Inflammatory macrophage treated with lipopolysaccharide for 1 hour (primary cell): ENCODE measurements at regions not wholly inside any gene's neighbourhood (a gene's known extent, or its start where the extent isn't known, plus 50 kb on each side); places are given as distances from the start of the nearest gene placed in this dataset.

ENCODE experiments used
- DNase-seq, 2 donors: peaks; one replicate each; pipeline ENCODE4 v3.0.0-alpha.2; 2020 to 2022

DNA sequence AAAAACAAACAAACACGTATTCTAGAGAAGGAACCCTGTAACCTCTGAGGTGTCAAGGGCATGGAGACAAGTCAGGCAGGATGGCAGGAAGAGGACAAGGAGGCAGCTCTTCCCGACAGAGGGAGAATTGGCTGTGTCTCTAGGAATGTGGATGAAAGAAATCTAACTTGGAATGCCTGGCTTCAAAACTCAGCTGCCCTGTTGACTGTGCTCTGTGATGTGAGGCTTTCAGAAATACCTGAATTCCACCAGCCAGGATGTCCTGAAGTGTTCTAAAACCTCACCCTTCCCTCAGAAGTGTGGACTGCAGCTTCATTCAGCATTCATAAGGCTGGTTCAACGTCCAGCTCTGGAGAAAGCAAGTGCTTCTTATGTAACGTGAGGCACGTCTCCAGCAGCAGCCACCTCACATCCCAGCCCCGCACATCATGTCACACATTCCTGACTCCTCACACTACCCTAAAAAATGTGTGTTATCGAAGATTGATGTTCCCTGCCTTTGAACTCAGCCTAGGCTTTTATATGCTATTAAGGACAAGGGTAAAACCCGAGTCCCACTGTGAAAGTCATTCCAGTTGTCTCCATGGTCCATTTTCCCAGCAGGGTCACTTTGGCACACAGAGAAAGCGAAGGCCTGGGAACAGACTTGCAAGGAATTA lies 398.9 kb downstream of the ETS1 start:
- DNase-seq: no peak

DNA sequence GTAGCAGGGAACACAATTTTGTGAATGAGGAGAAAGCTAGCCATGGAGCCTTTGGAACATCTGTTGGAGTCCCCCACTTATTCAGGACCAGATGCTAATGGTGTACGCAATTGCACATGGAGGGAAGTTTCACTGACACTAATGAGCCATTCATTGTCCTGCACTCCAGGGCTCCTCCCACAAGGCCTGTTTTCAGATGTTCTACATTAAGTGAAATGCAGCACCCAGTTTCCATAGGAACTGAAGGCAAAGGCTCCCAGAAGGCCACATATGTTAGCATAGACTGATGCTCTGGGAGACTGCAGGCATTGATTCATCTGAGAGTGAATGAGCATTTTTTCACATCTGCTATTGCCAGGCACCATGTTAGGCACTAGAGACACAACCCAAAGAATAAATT lies 399.5 kb downstream of the ETS1 start:
- DNase-seq: no peak

DNA sequence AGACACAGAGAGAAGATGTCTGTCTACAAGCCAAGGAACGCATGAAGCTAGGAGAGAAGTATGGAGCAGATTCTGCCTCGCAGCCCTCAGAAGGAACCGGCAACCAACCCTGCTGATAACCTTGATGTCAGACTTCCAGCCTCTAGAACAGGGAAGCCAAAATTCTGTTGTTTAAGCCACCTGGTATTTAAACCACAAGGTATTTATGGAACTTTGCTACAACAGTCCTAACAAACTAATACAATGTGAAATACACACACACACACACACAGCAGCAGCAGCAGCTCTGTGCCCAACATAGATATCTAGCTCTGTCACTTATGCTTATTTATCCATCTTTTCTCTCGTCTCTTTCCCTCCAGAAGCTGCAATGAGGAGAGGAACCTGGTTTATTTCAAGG lies 400.0 kb downstream of the ETS1 start:
- DNase-seq: no peak

DNA sequence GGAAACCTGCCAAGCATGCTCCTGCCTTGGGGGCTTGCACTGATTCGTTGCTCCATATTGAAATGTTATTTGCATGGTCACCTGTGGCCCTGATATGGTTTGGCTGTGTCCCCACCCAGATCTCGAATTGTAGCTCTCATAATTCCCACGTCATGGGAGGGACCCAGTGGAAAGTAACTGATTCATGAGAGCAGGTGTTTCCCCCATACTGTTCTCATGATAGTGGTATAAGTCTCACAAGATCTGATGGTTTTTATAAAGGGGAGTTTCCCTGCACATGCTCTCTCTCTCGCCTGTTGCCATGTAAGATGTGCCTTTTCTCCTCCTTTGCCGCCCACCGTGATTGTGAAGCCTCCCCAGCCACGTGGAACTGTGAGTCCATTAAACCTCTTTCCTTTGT lies 402.4 kb downstream of the ETS1 start:
- no peak for DNase-seq

DNA sequence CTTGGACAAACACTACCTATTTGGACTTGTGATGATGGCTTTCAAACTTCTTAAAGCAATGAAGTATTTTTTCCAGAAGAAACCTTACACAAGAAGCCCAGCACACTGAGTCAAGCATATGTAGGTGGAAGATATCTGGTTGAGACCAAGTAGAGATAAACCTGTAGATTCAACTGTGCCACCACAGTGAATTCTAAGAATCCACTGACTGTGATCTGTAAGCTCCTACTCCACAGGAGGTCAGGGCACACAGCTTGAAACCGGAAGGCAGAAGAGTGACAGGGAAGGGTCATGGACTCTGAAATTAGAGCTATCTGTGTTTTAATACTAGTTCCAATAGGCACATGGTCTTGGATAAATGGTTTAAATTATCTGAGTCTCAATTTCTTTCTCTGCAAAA lies 404.5 kb downstream of the ETS1 start:
- no peak for DNase-seq

DNA sequence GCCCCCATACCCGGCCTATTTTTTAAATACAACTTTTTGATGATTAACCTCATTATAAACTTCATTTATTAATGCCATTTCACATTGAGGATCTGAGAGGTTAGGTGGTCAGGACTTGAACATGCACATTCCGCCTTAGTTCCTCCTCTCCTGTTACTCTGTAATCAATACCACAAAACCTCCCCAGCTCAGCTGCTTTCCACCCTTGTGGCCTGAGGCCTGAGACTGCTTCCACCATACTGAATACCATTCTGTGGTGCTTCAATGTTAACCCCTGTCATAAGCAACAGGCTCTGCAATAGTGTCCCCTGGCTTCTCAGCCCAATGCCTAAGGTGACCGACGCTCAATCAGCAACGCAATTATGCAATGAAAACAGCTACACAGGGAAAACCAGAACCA lies 405.4 kb downstream of the ETS1 start:
- no peak for DNase-seq

DNA sequence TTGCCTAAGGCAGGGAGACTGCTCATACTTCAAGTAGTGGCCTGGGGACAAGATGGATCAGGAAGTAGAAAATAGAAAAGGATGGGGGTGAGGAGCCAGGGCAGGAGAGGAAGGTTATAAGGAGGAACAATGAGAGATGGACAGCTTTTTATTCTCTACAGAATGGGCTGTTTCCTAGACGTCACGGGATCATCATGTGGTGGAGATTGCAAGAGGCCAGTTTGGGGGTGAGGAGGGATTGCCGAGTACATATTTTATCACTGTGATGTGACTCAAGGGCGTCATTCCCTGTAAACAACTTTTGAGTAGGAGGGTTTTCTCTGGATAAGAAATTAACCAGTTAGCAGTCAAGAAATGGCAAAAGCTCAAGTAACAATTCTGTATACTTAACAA lies 406.3 kb downstream of the ETS1 start:
- DNase-seq: no peak

DNA sequence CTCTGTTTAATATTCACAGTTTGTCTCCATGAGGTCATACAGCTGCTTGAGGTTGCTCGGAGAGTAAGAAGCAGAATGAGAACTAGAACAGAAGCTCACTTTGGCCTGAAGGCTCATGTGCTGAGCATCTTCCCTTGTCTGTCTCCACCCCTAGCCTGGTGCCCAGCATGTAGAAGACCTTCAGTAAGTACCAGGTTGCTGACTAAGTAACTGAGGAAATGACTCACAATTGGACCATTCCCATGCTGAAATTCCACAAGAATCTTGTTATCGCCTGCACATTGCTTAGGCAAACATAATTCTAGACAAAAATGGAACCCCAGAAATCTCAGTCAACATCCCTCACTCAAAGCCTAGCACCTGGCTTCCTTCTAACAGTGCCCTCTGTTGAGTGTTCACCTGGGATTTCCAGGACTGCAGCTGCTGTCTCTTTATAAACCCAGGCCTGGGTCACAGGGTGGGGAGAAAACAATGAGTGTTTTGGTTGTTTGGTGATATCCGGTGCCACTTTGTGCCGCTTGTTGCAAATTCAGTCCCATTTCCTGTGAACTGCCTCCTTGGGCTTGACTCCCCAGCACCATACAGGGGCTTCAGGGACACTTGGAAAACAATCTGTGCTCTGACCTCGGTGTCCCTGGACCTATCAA lies 406.8 kb downstream of the ETS1 start:
- no peak for DNase-seq

DNA sequence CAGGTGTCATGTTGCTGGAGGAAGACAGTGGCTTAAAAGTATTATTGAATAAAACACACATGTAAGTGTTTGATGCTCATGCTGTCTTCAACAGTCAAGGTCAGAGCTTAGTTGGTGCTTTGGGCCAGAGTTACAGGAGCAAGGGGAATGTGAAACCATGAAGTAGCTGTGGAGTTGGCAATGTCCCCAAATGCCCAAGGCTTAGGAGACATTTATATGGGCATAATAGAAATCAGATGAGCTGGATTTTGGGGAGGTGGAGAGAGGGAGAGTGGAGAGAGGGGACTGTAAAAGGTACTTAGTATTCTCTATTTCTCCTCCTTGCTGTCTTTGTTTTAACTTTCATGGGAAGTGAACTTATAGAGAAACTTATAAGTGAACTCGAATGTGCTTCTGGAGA lies 407.8 kb downstream of the ETS1 start:
- DNase-seq: no peak

DNA sequence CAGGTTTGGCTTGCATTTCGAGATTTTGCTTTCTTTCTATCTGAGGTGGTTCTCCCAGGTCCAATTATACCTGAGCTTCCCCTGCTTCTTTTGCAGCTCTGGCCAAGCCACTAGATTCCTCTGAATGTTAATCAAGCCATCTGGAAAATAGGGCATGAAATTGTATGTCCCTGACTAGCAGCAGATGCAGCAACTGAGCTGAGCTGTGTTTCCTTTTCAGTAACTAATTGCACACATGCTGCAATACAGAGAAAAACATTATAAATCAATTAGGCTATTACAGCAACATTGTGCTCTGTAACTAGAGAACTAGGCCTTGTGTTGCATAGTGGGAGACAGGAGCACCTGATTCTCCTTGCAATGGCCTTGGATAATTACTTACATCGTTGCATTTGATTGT lies 408.3 kb downstream of the ETS1 start:
- DNase-seq: no peak

DNA sequence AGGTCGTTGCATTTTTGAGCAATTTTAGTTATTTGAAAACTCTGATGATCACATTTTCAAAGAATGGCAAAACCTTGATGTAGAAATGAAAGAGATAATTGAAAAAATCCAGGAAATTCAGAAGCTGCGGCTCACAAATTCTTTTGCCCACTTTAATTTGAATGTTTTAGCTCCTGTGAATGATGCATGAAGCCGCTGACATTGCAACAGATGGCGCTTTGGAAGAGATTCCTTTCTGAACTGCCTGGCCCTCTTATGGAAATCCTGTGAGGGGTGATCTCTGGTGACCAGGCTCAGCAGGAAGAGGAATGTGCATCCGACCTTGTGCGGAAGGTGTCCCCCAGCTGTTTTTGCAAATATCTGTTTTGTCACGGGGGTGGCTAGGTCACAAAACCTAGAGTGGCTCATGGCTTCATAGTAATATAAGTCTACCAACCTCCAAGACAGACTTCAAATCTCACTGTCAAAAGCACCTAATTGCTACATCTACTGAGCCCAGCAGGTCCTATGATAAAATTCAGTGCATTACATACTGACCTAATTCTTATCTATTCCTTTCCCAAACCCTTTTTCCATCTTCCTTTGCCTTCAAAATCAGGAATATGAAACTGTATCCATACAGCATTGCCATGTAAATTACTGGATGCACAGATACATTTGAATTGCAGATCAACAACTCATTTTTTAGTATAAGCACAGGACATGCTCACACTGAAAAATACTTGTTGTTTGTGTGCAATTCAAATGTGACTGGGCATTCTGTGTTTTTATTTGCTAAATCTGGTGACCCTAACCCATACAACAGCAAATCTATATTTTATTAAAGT lies 412.7 kb downstream of the ETS1 start:
- no peak for DNase-seq

DNA sequence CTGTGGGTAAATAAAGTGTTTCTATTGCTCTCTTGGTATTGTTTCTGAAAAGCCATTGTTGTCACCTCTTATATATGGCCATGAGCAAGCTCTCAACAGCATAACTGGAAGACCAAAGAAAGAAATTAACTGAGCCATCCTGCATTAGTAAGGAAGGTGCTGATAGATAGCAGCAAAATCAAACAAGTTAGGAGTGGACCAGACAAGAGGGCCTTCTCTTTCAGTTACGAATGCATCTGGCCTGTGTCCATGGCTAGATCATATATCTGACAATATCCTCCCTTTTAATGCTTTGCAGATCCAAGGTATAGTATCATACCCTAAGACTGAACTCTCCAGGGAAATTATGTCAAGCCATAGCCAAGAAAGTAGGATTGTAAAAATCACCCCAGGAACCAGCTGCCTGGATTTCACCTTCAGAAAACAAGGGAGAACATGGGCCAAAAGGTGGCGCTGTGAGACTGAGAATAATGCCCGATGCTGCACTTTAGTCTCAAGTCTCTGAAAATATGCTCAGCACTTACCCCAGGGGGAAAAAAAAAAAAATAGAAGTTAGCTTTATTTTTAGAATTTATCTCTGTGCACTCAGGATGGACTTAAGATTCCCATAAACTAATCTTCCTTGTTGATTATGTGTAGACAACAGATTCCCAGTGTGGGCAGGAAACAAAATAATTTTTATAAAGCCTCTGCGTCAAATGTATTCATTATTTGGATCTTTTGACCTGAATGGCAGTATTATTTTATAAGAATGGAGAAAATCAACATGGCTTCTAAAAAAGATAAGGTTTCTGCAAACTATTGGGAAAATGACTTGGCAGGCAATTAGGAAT lies 415.1 kb downstream of the ETS1 start:
- peak; percentile 58 to 95 for DNase-seq

DNA sequence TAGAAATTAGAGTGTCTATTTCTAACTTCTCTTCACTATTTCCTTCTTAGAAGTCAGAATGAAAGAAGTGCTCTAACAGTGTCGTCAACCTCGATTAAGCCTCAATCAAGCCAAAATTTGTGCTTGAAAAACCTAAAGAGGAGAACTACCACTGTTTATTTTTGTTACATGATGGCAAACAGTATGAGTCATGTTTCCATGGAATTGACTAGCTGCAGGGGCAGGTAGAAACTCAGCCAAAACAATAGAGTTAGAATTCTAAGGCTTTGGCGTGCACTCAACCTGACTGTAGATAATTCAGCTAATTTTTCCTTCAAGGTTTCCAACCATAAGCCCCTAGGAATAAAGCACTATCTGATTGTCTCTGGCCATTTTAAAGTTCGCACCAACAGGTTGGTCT lies 415.9 kb downstream of the ETS1 start:
- DNase-seq: no peak

DNA sequence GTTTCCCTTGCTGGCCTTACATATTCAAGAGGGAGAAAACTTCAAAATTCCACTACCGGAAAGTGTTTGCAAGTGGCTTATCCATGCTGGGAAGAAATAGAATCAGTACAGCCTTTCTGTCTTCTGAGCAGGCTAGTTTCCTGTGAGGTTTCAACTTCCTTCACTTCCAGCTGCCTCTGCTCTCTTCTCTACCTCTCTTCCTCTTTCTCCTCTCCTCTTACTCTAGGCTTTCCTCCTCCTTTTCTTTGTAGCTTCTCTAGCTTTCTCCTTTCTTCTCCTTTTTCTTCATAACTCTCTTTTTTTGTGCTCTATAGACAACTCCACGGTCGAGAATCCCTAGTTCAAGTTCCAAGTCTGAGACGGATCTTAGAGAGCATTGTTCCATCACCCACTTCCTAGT lies 421.8 kb downstream of the ETS1 start:
- no peak for DNase-seq

DNA sequence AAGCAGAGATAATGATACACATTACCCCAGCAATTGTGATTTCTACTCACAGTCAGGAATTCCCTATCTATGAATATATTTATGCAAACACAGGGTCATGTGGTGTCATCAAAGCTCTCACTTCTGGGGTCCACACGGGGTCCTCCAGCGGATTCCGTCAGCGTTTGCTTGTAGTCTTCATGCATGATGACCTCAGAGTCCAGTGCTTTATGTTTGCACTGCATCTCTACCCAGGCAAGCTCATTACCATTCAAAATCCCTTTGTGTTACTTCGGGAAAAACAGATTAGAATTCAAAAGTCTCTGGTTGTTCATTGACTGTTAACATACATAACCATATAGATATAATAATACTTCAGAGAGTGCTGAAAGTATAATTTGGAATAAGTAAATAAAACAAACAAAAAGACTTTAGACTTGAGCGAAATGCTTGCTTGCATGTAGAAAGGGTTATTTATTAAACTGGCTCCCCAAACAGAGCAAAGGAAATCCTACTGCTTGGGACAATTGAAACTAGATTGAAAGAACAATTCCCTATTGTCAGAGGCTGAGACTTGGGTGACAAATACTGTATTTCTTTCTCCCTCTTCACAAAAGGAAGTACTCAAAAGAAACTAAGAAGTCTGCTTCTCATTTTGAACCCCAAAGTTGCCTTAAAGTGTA lies 423.1 kb downstream of the ETS1 start:
- peak; percentile 12 to 15 for DNase-seq

DNA sequence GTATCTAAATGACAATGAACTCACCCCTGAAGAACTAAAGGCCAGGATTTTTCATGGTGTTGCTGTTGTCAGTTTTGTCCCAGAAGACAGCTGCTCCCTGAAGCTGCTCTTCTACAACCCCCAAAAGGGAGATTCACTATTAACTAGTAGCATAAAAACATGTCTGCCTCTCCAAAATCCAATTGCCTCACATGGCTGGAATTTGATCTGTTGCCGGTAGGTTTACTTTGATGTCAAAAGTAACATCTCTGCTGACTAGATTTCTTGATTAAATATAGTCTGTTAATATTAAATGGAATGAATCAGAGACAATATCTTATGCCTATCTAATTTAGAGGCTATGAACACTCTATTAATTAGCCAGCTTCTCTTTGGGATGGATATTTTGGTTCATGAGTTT lies 425.4 kb downstream of the ETS1 start:
- DNase-seq: no peak

DNA sequence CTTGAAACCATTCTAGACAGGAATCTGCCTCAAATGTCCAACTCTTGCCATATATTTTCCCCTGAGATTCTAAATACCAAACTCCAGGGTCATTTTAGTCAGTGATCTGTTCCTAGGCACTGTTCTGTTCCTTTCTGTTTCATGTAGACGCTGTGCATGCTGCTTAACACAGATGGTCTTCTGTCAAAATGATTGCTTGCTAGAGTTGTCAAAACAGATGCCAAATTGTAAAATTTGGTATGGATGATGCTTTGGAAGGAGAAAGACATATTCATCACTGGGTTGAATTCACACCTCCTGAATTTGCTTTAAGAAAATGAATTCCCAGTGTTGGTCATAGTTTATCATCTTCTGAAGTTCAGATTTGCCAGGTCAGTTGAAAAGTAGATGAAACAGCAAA lies 425.9 kb downstream of the ETS1 start:
- no peak for DNase-seq

DNA sequence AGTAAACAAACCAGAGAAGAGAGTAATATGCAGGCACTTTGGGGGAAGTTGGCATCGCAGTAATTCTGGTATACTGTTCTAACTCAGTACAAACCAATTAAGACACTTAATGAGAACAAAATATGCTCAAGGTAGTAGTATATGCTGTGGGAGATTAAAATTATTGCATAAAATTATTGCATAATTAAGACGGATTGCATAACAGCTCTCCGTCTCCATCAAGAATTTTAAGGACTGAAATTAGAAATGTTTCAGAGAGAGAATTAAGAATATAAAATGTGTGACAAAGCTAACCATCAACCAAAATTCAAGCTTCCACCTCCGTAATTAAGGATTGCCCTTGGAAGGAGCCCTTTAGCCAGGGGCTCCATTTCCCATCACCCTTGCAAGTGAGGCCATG lies 428.5 kb downstream of the ETS1 start:
- DNase-seq: peak in 1 of 2 donors; percentile 23

DNA sequence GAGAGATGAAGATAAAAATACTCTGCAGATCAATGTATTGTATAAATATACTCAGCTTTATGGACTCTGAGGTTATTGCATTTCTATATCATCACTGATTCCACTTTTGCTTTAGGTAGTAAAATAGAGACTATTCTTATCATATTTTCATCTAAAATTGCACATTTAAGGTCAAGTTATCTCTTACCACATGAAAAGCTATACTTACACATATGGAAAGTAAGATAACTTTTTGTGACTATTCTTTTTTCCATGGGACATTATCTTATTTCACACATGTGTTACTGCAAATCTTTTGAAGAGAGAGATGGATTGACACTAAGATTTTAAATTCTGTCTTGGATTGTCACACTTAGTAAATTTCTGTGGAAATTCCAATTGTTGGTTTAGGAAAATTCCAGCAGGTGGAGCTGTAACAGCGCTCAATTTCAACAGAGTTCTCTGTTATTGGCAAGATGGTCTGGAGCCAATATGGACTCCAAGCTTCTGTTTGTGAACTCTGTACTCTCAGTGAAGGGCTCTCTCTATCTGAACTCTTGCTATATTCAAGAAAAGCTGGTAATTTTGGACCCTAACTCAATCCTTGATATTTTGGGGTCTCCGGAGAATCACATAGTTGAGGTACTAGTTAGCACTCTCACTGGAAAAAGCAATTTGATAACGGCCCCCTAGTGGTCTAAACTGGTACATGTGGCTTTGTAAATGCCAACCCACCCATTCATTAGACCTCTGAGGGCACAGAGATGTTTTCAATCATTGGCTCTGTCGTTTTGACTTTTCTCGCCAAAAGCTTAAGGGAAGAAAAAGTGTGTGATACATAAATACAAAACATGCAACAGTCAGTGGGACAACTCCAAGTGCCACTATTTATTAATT lies 429.7 kb downstream of the ETS1 start:
- DNase-seq: peak; percentile 77 to 92

DNA sequence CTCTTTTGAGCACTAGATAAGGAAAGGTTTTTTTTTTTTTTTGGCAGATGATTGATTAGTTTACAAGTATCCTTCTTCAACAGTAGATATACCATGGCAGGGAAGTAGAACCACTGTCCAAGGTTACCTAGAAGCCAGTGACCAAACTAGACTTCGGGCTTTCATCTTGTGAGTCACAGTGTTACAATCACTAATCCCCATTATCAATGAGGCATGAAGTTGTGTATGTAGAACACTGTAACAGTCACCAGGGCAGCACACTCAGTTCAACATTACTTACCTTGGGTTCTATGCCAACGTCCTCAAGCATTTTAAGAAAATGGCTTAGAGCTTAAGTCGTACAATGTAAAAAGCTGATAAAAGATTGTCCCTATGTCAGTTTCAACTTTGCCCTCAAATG lies 430.9 kb downstream of the ETS1 start:
- DNase-seq: no peak

DNA sequence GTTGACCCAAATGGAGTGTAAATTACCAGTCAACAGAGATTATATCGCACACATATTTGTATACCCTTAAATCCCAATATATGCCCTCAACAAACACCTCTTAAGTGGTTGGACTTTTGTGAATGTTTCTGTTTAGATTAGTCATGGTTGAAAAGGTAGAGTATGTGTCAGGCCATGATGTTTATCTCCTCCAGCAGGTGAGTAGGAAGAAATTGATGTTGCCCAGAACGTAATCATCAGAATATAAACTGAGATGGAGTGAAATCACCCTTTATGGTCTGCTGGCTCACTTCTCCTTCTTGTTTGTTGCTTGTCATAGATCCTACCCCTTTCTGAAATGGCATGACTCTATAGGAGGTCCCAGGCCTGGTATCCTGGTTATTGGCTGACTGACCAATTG lies 431.8 kb downstream of the ETS1 start:
- no peak for DNase-seq

DNA sequence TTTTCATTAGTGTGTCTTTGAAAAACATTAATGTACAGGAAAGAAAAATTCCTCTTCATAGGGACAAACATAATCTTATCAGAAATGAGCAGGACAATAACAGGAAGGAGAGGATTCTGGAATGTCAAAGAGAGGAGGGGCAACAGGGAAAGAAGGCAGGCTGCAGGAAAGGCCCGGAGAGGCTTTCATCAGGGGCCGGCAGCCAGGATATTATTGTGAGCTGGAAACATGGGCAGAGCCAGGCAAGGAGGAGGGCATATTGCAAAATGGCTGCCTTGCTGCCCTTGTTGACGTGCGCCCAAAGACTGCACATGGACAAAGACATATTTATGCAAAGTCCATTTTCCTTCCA lies 433.7 kb downstream of the ETS1 start:
- no peak for DNase-seq
